Esophagus (tissue), 2 donors: ENCODE measurements at regions not wholly inside any gene's neighbourhood (a gene's known extent, or its start where the extent isn't known, plus 50 kb on each side); places are given as distances from the start of the nearest gene placed in this dataset.

Source experiments
- H3K27ac ChIP-seq, 2 donors: one replicate each; pipeline ENCODE4 v1.5.1; 2013; ENCODE audit warnings: low read depth in 2 of 2, mild to moderate bottlenecking in 2 of 2, inconsistent platforms in 1 of 2, low read length in 1 of 2, moderate library complexity in 1 of 2
- H3K27me3 ChIP-seq, 2 donors: one replicate each; pipeline ENCODE4 v1.6.1; 2013; ENCODE audit warnings: low read length in 2 of 2, control low read depth in 1 of 2, mild to moderate bottlenecking in 1 of 2; ENCODE audit not compliant: insufficient read depth in 2 of 2, control insufficient read depth in 1 of 2
- H3K36me3 ChIP-seq, 2 donors: one replicate each; pipeline ENCODE4 v1.6.1; 2013; ENCODE audit warnings: low read length in 1 of 2; ENCODE audit not compliant: control insufficient read depth in 2 of 2, insufficient read depth in 2 of 2
- H3K4me1 ChIP-seq, 2 donors: one replicate each; pipeline ENCODE4 v1.6.1; 2013; ENCODE audit warnings: low read length in 1 of 2; ENCODE audit not compliant: control insufficient read depth in 2 of 2, insufficient read depth in 2 of 2
- H3K4me3 ChIP-seq, 2 donors: one replicate each; pipeline ENCODE4 v1.5.1; 2013; ENCODE audit warnings: low read length in 2 of 2, mild to moderate bottlenecking in 2 of 2, low read depth in 1 of 2, moderate library complexity in 1 of 2
- H3K9me3 ChIP-seq, 2 donors: one replicate each; pipeline ENCODE4 v1.6.1; 2013; ENCODE audit warnings: mild to moderate bottlenecking in 2 of 2, low read depth in 1 of 2, low read length in 1 of 2, moderate library complexity in 1 of 2; ENCODE audit not compliant: control insufficient read depth in 2 of 2, insufficient read depth in 1 of 2
- WGBS, 2 donors: extraction: QIAGEN DNeasy Blood & Tissue Kit; methylation state at CpG; one replicate each; pipeline ENCODE4 v1.1.7; 2013; 5-methylcytosine and 5-hydroxymethylcytosine counted together
- donor health status: healthy with polysubstance abuse.
- donor health status: Bipolar disorder and iron deficiency.

DNA sequence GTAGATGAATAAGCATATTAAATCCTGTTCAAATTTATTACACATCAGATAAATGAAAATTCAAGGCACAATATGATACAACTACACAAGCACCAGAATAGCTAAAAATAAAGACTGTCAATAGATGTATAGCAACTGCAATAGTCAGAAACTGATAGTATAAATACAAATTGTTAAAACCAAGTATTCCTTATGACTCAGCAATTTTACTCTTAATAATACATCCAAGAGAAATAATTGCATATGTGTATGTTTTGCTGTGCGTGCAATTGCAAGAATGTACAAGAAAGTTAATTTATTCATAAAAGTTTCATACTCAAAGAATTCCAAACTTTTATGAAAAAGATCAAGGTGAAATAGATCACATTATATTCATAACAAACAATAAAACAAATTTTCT is 1338.1 kb downstream of the OLFM4 start:
- WGBS, 2 donors: 81 to 83% methylated on average over 1 of the region's 1 CpG
- no peaks in the 10 kb centered on the region for H3K27me3 ChIP-seq
- H3K27ac ChIP-seq: no peak overlapping the region
- no peaks in the 10 kb centered on the region for H3K4me1 ChIP-seq
- H3K36me3 ChIP-seq: no peaks in the 10 kb centered on the region
- no peak overlapping the region for H3K4me3 ChIP-seq
- H3K9me3 ChIP-seq: no peaks in the 10 kb centered on the region

DNA sequence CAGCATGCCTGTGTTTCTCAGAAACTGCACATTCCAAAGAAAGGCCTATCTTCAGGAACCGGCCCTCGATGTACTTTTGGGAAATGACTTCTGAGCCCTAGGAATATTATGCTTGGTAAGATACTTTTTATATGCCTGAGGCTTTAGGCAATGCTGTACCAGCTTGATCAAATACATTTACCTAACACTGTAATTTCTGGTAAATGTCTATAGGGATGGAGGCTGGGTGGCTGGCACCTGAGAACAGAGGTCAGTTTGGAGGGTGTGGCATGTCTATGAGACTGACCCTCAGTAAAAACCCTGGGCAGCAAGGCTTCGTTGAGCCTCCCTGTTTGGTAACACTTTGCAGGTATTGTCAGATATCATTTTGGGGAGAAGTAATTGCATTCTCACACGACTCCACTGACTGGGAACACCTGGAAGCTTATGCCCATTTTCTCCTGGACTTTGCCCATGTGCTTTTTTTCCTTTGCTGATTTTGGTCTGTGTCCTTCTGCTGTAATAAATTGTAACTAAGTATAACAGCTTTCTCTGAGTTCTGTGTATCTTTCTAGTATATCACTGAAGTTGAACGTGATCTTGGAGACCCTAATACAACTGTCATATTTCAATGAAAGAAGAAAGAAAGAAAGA is 1339.1 kb downstream of the OLFM4 start:
- Histone ChIP-seq H3K27ac (no peak overlapping the region), H3K36me3 (no peaks in the 10 kb centered on the region), H3K9me3 (no peaks in the 10 kb centered on the region), H3K4me3 (no peak overlapping the region), H3K4me1 (no peaks in the 10 kb centered on the region), H3K27me3 (no peaks in the 10 kb centered on the region)
- WGBS, 2 donors: 50 to 70% methylated on average over 5 of the region's 5 CpGs

DNA sequence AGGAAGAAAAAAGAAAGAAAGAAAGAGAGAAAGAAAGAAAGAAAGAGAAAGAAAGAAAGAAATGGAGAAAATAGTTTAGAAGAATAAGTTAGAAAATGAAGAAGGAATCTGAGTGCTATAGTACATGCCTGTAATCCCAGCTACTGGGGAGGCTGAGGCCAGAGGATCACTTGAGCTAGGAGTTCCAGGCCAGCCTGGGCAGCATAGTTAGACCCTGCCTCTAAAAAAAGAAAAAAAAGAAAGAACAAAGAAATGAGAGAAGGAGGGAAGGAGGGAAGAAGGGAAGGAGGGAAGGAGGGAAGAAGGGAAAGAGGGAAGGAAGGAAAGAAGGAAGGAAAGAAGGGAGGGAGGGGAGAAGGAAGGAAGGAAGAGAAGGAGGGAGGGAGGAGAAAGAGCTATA is 1339.8 kb downstream of the OLFM4 start:
- no peak overlapping the region for H3K4me3 ChIP-seq
- no peak overlapping the region for H3K27ac ChIP-seq
- no peaks in the 10 kb centered on the region for H3K9me3 ChIP-seq
- no peaks in the 10 kb centered on the region for H3K36me3 ChIP-seq
- no peaks in the 10 kb centered on the region for H3K4me1 ChIP-seq
- no peaks in the 10 kb centered on the region for H3K27me3 ChIP-seq

DNA sequence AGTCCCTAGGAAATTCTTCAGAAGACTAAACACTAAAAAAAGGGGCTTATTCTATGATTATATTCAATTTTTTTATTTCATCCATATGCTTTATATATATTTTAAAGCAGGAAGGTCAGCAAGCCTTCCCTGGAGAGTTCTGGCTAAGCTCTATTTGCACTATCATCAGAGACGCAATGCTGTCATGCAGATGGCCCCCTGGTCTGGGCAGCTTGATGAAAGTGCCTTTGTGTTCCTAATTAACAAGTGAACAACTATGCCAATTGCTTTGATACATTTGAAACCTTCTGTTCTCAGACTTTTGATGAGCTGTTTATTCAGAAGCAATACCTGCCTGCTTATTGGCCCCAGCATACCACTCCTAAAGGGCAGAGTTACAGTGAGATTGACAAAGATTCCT is 1344.6 kb downstream of the OLFM4 start:
- WGBS, 2 donors: 0% methylated on average over 1 of the region's 1 CpG

DNA sequence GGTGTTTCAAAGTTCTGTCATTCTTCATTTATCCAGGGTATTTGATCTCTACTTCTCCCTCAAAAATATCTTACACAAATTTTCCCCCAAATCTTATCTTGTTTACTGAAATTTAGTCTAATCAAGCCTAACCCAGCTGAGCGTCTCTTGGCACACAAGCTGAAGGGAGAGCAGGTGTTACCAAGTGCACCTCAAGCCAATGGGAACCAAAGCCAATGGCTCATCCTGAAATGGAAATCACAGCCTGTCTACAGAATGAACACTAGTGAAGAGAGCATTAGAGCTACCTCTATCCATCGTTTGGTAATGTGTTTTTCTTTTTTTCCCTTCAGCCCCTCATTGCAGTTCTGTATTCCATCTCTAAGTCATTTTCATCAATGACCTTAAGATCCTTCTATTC is 1350.8 kb downstream of the OLFM4 start:
- WGBS, 2 donors: 76 to 81% methylated on average over 2 of the region's 2 CpGs
- Histone ChIP-seq H3K36me3 (no peaks in the 10 kb centered on the region), H3K27me3 (no peaks in the 10 kb centered on the region), H3K4me3 (no peak overlapping the region), H3K27ac (no peak overlapping the region), H3K4me1 (no peaks in the 10 kb centered on the region), H3K9me3 (no peaks in the 10 kb centered on the region)

More for the DNA sequence above, 1344.6 kb downstream of the OLFM4 start:
- Histone ChIP-seq H3K4me3 (no peak overlapping the region), H3K27ac (no peak overlapping the region), H3K9me3 (no peaks in the 10 kb centered on the region), H3K4me1 (no peaks in the 10 kb centered on the region), H3K27me3 (no peaks in the 10 kb centered on the region), H3K36me3 (no peaks in the 10 kb centered on the region)

DNA sequence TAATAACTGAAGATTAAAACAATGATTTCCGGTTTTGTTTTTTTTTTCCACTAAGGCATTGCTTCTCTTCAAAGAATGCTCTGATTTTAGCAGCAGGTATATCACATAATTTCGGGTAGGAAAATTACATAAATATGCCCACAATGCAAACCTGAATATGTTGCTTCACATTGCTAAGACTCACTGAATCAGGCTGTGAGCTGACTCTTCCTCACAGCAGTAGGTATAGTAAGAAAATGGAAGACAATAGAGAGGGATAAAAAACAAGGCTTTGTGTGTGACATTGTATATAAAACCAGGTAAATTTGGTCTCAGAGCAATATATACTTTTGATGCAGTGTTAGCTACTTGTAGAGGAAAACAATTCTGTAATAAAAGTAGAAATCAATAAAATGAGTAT is 1355.0 kb downstream of the OLFM4 start:
- Histone ChIP-seq H3K36me3 (no peaks in the 10 kb centered on the region), H3K27me3 (no peaks in the 10 kb centered on the region), H3K4me3 (no peak overlapping the region), H3K4me1 (no peaks in the 10 kb centered on the region), H3K27ac (no peak overlapping the region), H3K9me3 (no peaks in the 10 kb centered on the region)
- WGBS, 2 donors: 67 to 68% methylated on average over 2 of the region's 2 CpGs

DNA sequence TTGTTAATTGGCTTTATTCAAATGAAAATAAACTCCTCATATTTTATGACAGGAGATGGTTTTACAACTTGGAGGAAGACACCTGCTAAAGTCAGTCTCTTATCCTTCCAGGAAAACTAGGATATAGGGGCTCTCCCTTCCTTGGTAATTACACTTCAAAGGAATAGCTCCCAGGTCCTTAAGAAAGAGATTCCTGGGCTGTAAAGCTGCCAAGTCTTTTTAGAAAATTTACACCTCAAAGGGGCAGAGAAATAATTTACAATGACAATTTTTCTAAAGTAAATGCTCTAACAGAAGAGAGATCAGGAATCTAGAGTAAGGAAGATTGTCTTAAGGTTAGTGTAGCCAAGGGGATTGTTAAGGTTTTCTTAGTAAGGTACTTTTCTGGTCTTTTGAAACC is 1359.0 kb downstream of the OLFM4 start:
- Histone ChIP-seq H3K27me3 (no peaks in the 10 kb centered on the region), H3K36me3 (no peaks in the 10 kb centered on the region), H3K9me3 (no peaks in the 10 kb centered on the region), H3K4me3 (no peak overlapping the region), H3K27ac (no peak overlapping the region), H3K4me1 (no peaks in the 10 kb centered on the region)

DNA sequence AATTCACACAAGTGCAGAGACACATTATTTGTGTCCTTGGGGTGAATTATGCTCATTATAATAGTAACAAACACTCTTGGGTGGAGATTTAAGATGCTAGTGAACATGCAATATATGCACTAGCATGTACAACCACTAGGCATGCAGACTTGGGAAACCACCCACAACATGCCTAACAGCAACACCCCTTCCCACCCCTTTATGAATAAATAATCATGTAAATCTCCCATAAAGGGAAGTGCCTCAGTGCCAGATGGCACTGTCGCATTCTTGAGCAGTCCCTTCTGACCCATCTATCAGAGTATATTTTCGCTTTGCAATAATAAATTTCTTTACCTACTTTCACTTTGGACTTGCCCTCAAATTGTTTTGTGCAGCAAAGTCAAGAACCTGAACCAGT is 1362.2 kb downstream of the OLFM4 start:
- 88 to 95% methylated on average over 2 of the region's 2 CpGs for WGBS, 2 donors
- Histone ChIP-seq H3K27me3 (no peaks in the 10 kb centered on the region), H3K27ac (no peak overlapping the region), H3K36me3 (no peaks in the 10 kb centered on the region), H3K4me1 (no peaks in the 10 kb centered on the region), H3K9me3 (no peaks in the 10 kb centered on the region), H3K4me3 (no peak overlapping the region)

DNA sequence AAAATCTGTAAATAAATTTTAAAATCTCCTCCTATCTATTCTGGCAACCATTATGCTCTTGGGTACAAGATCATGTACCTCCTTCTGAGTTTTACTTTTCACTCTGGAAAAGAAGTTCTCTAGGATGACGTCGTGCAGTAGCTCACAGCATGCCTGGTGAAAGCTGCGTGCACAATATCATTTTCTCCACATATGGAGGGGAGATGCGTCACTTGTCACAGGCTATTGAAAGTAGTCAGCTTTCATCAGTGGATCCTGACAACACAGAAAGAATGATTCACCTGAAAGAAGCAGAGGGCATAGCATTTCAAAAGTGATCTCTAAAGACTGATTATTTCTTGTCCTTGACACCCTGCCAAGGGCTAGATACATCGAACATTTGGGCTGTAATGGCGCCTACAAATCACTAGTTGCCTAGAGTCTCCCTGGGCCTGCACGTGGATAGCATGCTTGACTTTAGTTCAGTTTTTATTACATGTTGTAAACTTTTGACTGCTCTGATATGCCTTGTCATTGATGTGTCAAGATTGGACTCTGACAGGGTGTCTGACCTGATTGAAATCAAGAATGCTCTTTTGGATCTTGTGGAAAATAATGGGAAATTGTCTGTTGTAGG is 1365.6 kb downstream of the OLFM4 start:
- no peaks in the 10 kb centered on the region for H3K36me3 ChIP-seq
- no peaks in the 10 kb centered on the region for H3K9me3 ChIP-seq
- H3K27me3 ChIP-seq: no peaks in the 10 kb centered on the region
- H3K4me3 ChIP-seq: no peak overlapping the region
- 63 to 69% methylated on average over 7 of the region's 7 CpGs for WGBS, 2 donors
- no peaks in the 10 kb centered on the region for H3K4me1 ChIP-seq
- H3K27ac ChIP-seq: no peak overlapping the region

DNA sequence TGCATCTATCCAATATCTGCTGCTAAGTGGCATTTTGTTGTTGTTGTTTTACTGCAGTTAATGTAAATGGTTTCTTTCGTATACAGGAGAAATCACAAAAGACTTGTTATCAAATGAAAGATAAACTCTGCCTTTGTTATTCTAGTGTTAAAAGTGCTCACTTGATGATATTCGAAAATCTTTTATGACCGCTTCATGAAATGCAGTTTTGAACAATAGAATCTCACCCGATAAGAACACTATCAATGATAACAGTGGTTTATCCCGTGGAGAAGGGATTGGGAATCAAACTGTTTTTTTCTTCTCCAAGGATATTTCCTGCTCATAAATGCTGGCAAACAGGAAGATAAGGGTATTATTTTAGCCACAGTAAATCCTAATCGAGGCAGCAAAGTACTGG is 1366.3 kb downstream of the OLFM4 start:
- H3K9me3 ChIP-seq: no peaks in the 10 kb centered on the region
- WGBS, 2 donors: 75 to 81% methylated on average over 6 of the region's 6 CpGs

More for the DNA sequence above, 1366.3 kb downstream of the OLFM4 start:
- H3K36me3 ChIP-seq: no peaks in the 10 kb centered on the region
- H3K4me1 ChIP-seq: no peaks in the 10 kb centered on the region
- H3K27ac ChIP-seq: no peak overlapping the region
- no peaks in the 10 kb centered on the region for H3K27me3 ChIP-seq
- no peak overlapping the region for H3K4me3 ChIP-seq
